Fibroblast of skin of back (primary cell): ENCODE measurements at regions not wholly inside any gene's neighbourhood (a gene's known extent, or its start where the extent isn't known, plus 50 kb on each side); places are given as distances from the start of the nearest gene placed in this dataset.
A peak's percentile ranks its signal among the peaks of the same experiment; 100 is the strongest.
"Not testable (repeated sequence)": the region's sequence is repeated elsewhere in the genome, so short reads cannot be mapped to it uniquely, and the experiment has no call there.

ENCODE experiments used
- DNase-seq: peaks from one replicate; pipeline ENCODE4 v3.0.0-alpha.2; 2013

DNA sequence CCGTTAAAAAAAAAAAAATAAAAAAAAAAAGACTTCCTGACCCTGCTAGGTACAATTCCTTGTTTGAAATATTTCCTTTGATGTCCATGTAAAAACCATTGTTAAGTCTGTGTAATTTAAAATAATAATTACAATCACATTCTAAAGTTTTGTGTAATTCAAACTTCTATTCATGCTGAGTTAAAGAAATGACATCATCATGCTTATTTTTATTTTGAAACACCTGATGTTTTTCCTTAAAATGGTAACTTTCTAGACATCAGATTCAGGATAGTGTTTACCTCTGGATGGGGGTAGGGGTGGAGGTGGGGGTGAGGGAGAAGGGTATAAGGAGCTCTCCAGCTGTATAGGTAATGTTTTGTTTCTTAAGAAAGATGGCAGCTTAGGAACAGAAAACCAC, 92.8 kb downstream of the ADCYAP1 start:
- DNase-seq = no peak

DNA sequence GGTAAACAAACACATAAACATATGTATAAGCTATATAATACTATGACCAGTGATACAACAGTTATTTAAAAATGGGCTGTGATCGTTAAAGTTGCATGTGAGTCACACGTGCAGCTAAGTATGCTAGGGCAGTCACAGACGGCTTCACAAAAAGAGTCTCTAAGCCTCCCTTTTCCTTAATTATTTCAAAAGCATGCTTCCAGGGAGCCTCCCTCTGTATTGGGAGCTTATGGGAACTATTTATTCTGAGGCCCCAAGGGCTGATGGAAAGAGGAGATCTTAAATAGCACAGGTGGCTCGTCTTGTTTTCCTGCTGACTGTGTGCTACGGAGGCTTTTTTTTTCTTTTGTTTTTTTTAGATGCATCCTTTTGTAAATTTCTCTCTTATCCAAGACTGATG, 94.3 kb downstream of the ADCYAP1 start:
- DNase-seq = no peak

DNA sequence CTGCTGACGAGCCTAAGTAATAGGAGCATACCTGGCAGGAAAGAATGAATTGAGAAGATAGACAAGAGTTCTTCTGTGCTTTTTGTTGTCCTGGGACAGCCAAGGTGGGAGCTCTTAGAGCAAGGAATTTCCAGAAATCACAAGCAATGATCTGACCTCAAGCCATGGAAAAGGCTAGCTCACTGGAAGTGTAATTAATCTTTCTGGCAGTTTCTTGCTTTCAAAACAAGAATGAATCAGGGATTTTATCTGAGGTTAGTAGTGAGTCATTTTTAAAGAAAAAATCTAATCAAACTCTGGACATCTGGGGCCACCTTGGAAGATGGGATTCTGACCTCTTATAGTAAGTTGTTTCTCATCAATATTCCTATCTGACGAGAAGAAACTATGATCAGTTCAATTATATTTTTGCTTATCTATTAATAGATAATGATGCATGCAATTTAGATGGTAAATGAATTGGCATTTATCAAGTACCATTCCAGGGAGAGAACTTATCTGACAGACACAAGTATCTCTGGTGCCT, 98.0 kb downstream of the ADCYAP1 start:
- no peak for DNase-seq

DNA sequence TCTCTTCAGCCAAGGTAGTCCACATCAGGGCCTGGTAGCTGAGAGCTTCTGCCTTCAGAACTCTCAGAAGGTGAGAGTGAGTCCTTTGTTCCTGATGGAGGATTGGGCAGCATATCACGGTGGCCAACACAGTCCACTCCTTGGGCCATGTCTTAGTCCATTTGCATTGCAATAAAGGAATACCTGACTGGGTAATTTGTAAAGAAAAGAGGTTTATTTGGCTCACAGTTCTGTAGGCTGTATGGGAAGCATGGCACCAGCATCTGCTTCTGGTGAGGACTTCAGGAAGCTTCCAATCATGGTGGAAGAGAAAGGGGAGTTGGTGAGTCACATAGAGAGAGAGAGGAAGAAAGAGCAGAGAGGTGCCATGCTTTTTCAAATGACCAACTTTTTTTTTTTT, 98.8 kb downstream of the ADCYAP1 start:
- DNase-seq = no peak

DNA sequence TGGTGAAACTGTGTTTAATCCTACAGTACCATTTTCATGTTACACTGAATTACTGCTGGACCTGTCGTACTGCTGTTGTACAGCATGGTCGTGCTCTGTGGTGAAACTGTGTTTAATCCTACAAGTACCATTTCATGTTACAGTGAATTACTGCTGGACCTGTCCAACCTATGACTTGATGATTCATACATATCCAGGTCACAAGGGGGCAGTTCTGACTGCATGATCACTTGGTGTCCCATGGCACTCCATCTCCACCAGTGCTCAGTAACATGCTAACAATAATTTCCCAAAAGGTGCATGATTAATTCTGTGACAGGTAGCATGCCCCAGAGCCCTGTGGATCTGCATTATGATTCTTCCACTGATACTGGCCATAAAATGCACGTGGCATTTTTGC, 101.6 kb downstream of the ADCYAP1 start:
- no peak for DNase-seq

DNA sequence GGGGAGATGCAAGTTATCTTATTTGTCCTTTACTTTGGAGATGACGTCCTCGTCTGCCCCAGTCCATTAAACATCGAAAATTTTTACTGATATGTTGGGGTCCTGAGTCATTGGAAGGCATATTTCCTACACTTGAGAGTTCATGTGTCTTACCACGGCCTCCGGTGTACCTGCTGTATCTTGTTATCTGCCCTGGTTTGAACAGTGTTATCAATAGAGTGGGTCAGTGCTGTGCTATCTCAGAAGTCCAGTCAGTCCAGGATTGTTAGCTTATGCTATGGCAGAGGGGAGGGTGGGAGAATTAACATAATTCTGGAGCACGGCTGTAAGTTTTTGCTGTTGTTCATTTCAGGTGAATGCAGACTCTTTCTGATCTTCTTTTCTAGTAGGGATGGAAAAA, 102.3 kb downstream of the ADCYAP1 start:
- DNase-seq = no peak

DNA sequence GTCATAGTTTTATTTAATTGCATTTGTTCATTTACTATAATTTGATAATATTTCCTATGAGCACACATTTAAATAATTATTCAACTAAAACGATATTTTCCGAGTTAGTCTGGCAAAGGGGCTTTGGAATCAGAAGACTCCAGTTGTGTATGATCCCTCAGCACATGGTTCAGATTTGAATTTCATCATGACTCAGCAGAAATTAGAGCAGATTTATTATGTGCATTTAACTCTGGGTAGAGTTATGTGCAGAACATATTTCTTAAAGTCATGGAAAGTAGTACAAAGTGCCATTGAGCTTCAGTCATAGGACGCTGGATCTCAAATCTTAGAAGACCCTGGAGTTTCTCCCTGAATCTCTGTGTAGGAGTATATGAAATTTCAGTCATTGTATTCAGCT, 106.7 kb downstream of the ADCYAP1 start:
- DNase-seq = peak; percentile 13

DNA sequence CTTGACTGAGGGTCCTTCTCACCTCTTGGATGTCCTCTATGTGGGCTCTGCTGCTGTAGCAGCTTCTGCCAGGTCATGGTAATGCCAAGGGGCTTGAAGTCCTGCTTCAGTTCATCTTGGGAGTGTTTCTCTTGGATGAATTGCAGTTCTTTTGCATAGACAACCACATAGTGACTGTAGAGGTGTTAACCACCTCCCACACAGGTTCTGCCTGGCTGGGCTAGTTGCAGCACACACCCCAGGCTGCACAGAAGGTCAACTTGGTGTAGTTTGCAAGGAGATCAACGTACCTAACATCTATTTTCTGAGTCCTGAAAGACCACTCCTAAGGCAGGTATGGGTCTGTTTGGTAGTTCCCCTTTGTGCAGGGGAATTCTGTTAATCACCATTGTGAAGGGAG, 108.1 kb downstream of the ADCYAP1 start:
- no peak for DNase-seq

DNA sequence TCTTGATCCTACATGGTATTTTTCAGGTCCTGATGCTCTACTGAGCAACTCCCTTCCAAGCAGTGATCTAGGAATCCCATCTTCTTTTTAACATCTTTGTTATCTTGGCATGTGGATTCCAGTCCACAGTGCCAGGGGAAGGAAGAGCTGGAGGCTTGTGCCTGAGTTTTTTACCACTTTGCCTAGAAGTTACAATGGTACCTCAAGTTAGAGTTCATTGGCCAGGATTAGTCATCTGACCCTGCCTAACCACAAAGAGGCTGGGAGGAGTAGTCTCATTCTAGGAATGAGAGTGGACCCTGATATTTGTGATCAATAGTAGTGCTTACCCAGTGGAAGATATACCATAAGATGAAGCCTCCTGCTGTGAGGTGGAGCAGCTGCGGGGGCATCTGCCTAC, 109.3 kb downstream of the ADCYAP1 start:
- DNase-seq = no peak

DNA sequence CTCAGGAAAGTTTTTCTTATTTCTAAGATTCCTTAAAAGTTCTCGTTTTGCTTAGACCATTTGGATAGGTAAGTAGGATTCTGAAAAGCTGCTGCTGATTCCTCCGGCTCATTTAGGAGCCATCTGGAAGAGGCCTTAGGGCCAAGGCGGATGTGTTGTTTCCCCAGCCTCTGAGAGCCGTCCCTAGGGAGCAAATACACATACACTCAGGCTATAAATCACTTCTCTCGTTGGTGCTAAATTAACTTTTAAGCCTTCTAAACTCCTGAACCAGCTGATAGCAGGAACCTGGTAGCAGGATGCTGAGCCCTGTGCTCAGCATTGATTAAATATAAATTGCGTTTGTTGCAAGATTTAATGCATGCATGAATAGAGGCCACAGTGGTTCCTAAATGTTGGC, 109.8 kb downstream of the ADCYAP1 start:
- DNase-seq = peak; percentile 16

DNA sequence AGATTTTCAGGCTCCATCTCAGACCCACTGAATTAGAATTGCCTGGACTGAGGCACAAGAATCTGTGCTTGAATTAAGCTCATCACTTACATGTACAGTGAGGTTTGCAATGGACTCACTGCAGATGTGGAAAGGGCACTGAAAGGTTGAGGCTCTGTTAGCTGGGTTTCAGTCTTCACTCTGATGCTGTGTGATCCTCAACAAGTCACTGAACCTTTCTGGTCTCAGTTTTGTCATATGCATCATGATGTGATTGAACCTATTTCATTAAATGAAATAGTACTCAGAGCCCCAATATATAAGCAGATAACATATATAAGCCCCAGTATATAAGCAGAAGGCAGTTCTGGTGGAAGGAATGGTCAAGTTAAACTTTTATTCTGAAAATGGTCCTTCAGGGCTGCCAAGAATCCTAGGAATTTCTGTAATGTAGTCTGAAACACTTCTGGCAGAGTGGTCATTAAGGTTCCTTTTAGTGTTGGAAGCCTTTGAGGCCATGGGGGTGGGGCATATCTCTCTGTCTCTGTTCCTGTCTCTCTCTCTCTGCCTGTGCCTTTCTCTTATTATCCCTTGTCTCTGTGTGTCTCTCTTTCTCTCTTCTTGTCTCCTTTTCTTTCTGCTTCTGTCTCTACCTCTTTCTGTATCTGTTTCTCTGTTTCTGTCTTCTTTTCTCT, 110.4 kb downstream of the ADCYAP1 start:
- DNase-seq = peak; percentile 63

DNA sequence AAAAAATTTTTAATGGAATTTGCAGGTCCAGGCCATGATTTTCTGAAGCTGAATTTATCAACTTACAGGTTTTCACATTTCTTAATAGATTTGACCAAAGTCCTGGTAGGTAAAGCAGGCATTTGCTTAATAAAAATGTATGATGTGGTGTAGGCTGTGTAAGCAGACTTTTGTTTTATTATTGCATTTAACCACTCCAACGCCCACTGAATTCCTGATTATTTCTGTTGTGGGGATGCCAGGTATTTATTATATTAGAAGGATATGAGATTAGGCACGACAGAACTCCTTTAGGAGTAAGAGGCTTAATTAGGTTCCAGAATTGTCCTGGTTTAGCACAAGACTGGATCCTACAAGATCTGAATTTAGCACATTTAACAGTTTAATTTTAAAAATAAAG, 111.1 kb downstream of the ADCYAP1 start:
- no peak for DNase-seq

DNA sequence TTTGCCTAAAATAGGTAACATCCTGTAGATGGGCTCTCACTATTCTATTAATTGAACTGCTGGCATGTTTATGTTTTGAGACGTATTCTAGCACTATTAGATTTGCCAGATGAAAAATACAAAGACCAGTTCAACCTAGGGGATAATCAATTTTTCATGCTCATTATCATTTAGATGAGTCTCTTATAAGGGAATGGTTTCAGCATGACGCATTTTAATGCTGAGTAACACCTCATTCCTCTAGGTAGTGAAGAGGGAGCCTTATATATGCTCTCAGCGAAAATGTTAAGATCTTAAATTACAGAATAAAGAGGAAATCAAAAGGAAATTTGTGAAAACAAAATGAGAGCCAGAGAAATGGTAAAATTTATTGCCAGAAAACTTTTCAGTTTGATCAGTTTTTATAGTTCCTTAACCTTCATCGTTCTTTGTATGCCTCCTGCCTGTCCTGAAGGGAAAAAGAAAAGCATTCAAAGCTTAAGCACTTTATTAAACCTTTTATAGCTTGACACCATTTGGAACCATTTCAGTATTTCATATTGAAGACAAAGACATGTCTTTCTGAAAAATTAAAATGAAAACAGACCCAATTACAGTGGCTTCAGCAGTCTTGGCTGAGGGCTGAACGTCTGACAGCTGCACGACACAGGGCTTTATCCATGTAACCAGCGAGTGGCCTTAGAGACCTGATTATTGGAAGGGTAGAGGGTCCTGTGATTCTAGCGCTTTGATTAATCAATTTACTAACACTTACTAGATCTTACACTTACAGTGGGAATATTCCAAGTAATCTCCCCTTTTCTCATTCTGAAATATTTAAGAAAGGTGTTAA, 112.8 kb downstream of the ADCYAP1 start:
- no peak for DNase-seq

DNA sequence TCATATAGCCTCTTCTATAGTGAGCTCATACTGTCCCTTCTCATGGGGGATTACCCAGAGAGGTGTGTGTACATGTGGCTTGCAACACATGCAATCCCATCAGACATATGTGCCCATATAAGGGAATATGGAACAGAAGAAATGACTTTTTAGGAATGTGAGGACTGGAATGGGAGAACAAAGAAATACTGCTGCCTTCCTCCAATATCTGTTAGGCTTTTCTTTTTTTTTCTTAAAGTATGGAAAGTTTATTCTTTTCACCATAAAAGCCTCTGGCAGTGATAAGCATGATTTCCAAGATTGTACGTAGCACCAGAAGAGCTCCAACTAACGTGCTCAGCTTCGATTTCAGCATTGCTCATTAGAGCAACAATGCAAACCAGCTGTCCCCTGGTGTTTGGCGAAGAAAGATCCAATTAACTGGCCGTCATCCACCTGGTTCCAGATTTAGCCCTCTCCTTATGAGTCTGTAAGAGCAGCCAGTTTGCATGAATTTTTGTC, 113.6 kb downstream of the ADCYAP1 start:
- DNase-seq = peak; percentile 70

DNA sequence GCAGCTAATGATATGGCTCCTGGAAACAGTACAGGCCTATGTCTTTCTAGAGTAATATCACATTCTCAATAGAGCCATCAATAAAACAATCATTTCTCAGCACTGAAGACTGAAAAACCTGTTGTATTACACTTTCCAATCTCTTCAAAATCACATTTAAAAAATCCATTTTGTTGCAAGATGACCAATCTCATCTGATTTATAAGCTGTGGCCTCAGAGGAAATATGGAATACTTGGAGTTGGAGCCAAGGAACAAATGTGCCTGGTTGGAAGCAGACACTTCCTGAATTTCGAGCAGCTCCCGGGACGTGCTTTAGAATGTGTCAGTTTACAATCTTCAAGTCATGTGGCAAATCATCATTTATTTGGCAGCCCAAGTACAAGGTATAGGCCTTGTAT, 114.5 kb downstream of the ADCYAP1 start:
- no peak for DNase-seq

DNA sequence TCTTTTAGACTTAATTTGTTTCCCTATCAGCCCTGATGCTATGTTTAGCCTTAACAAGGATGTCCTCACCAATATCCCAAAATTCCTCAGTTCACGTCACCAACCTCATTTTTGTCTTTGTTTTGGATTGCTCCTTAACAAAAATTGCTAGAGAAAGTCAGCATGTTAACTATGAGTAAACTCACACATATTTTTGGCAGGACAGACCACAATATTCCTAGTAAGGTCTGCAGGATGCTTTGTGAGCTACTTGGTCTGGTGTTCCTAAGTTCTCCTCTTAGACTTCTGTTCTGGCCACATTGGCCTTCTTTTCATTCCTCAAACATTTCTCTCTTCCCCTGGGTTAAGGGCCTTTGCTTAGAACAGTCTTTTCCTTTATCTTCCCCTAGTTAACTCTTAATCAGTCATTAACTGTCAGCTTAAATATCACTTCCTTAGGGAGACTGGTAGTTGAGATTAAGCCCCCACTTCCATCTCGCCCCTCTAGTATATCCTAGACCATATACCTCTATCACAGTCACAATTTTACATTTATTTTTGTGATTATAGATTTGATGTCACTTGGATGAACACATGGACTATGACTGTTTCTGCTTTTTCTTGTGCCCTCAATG, 116.2 kb downstream of the ADCYAP1 start:
- peak; percentile 8 for DNase-seq

DNA sequence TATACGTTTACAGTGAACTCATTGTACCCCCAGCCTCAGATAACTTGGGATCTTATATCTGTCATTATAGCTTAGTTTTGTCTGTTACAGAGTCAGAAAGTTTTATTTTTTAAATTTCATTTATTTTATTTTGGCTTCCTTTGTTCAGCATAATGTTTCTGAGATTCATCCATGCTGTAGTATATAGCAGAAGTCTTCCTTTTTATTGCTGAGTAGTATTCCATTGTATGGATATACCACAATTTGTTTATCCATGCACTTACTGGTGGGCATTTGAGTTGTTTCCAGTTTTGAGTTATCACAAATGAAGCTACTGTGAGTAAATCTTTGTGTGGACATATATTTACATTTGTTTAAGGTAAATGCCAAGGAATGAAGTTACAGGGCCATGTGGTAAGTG, 122.3 kb downstream of the ADCYAP1 start:
- DNase-seq = no peak

DNA sequence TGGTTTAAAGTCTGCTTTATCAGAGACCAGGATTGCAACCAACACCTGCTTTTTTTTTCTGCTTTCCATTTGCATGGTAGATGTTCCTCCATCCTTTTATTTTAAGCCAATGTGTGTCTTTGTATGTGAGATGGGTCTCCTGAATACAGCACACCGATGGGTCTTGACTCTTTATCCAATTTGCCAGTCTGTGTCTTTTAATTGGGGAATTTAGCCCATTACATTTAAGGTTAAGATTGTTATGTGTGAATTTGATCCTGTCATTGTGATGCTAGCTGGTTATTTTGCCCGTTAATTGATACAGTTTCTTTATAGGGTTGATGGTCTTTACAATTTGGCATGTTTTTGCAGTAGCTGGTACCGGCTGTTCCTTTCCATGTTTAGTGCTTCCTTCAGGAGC, 128.4 kb downstream of the ADCYAP1 start:
- not testable (repeated sequence) for DNase-seq

DNA sequence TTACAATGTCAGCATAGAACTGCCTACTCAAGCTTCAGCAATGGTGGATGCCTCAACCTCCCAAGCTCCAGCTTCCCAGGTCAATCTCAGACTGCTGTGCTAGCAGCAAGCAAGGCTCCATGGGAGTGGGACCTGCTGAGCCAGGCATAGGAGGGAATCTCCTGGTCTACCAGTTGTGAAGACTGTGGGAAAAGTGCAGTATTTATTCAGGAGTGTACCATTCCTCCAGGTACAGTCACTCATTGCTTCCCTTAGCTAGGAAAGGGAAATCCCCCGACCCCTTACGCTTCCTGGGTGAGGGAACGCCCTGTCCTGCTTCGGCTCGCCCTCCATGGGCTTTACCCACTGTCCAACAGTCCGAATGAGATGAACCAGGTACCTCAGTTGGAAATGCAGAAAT, 130.3 kb downstream of the ADCYAP1 start:
- no peak for DNase-seq

DNA sequence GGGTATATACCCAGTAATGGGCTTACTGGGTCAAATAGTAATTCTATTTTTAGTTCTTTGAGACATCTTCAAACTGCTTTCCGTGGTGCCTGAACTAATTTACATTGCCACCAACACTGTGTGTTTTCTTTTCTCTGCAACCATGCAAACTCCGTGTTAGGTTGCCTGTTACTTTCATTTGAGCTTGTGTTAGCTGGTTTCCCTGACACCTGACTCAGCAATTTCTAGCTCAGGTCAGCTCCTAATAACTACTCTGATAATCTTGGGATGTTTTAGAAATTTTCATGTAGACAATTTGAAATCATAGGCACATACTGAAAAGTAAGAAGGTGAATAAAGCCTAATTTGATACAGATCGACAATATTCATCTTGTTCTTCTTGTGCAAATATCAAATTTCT, 132.3 kb downstream of the ADCYAP1 start:
- no peak for DNase-seq

DNA sequence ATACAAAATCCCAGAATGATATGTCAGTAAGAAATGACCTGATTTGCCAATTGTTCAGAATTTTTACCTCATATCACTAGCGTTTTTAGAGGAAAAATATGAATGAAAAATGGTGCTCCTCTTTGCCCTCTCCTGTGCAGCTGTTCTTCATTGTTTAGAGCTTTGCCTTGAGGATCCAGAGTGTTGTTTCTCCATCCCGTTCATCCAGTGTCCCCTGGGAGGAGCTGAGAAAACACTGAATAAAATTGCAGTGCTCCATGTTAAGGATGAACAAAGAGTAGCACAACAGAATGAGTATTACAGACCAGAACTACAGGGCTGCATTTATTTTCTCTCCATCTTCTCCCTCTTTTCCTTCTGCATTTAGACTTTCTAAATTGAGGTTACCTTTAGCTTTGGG, 133.1 kb downstream of the ADCYAP1 start:
- no peak for DNase-seq

DNA sequence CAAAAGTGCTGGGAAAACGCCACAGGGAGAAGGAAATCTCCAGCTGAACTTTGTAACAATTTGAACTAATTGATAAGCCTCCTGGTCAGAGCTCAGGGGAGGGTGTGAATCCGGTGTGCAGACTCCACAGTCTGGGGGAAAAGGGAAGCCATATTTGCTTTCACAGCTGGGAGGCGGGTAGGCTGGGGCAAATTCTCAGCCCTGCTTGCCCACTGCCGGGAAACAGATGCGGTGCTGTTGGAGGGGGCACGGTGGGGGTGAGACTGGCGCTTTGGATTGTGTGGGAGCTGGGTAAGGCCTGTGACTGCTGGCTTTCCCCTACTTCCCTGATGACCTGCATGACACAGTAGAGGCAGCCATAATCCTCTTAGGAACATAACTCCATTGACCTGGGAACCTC, 134.8 kb downstream of the ADCYAP1 start:
- no peak for DNase-seq

DNA sequence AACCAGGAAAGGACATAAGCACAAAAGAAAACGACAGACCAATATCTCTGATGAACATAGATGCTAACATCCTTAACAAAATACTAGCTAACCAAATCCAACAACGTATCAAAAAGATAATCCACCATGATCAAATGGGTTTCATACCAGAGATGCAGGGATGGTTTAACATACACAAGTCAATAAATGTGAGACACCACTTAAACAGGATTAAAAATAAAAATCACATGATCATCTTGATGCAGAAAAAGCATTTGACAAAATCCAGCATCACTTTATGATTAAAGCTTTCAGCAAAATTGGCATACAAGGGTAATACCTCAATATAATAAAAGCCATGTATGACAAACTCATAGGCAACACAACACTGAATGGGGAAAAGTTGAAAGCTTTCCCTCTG, 138.4 kb downstream of the ADCYAP1 start:
- not testable (repeated sequence) for DNase-seq

DNA sequence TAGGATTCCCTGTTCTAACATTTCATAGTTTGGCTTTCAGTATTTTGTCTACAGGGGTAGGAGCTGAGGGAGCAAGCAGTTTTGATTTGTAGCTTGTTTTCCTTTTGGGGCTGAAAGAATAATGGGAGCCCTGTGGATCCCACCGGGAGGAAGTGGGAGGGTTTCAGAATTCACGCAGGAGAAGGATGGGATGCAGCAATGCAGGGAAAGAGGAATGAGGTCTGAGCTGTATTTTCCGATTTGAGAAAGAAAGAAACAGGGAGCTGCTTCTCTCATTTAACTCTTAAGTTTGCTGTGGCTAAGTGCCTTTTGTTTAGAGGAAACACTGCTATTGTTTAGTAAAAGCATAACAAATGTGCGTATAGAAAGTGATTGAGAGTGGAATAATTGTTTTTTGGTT, 141.0 kb downstream of the ADCYAP1 start:
- no peak for DNase-seq
